HEK293 (cell line): ENCODE measurements at regions not wholly inside any gene's neighbourhood (a gene's known extent, or its start where the extent isn't known, plus 50 kb on each side); places are given as distances from the start of the nearest gene placed in this dataset.
A peak's percentile ranks its signal among the peaks of the same experiment; 100 is the strongest.

Experiments
- CTCF ChIA-PET: fragments of 350-600 bp; formaldehyde crosslinking; extraction: SDS; loops from one replicate; lab custom pipeline; 2021; ENCODE audit warnings: antibody characterized with exemption; lab: Yijun Ruan, JAX
- POLR2A ChIA-PET: fragments of 300-600 bp; formaldehyde crosslinking; extraction: SDS; loops from one replicate; lab custom pipeline; 2020; ENCODE audit warnings: antibody characterized with exemption, inconsistent platforms; lab: Yijun Ruan, JAX
- H3K27ac ChIP-seq: fragments of 200-500 bp; sonication (Bioruptor generic); 2 replicates; pipeline ENCODE4 v1.5.1; 2014; ENCODE audit warnings: low read depth, low read length, control low read depth, inconsistent platforms; ENCODE audit errors: extremely low read depth
- H3K36me3 ChIP-seq, 2 experiments: fragments of 200-500 bp in 1 of 2; sonication (Bioruptor generic) in 1 of 2; 1 replicate in 1 of 2; 2 replicates in 1 of 2; pipeline ENCODE4 v1.5.1; 2014 to 2017; ENCODE audit warnings: inconsistent platforms in 2 of 2, low read length in 2 of 2; ENCODE audit not compliant: control insufficient read depth in 2 of 2, insufficient read depth in 1 of 2
- H3K4me1 ChIP-seq: fragments of 200-500 bp; sonication (Bioruptor generic); 2 replicates; pipeline ENCODE4 v1.5.1; 2014; ENCODE audit warnings: mild to moderate bottlenecking, low read length, inconsistent platforms; ENCODE audit not compliant: control insufficient read depth, insufficient read depth
- H3K4me3 ChIP-seq: 2 replicates; pipeline ENCODE4 v1.5.1; 2011; ENCODE audit warnings: low read depth, mild to moderate bottlenecking, control low read depth, low read length, moderate library complexity
- H3K9me3 ChIP-seq: fragments of 200-500 bp; sonication (Bioruptor generic); 2 replicates; pipeline ENCODE4 v1.5.1; 2014; ENCODE audit warnings: low read depth, low read length, inconsistent platforms; ENCODE audit not compliant: control insufficient read depth, insufficient read depth
- OVOL3 ChIP-seq: fragments of 450-650 bp; formaldehyde crosslinking; IDR thresholded peaks from 2 replicates; pipeline ENCODE4 v1.5.1; 2016; ENCODE audit warnings: missing biosample characterization, missing genetic modification characterization
- TRIM28 ChIP-seq: IDR thresholded peaks from 2 replicates; pipeline ENCODE4 v1.6.1; 2011; ENCODE audit warnings: low read length, control low read depth, borderline replicate concordance
- ZFP3 ChIP-seq: fragments of 450-650 bp; formaldehyde crosslinking; IDR thresholded peaks from 2 replicates; pipeline ENCODE4 v1.5.1; 2016; ENCODE audit warnings: low read depth, missing biosample characterization, missing genetic modification characterization
- ZFP69B ChIP-seq: fragments of 450-650 bp; formaldehyde crosslinking; IDR thresholded peaks from 2 replicates; pipeline ENCODE4 v1.5.1; 2016; ENCODE audit warnings: missing biosample characterization, missing genetic modification characterization
- ZNF133 ChIP-seq: fragments of 450-650 bp; formaldehyde crosslinking; IDR thresholded peaks from 2 replicates; pipeline ENCODE4 v1.5.1; 2016; ENCODE audit warnings: missing biosample characterization, missing genetic modification characterization
- ZNF146 ChIP-seq: fragments of 450-650 bp; formaldehyde crosslinking; IDR thresholded peaks from 2 replicates; pipeline ENCODE4 v1.5.1; 2016; ENCODE audit warnings: missing biosample characterization, missing genetic modification characterization
- ZNF174 ChIP-seq: fragments of 450-650 bp; formaldehyde crosslinking; IDR thresholded peaks from 2 replicates; pipeline ENCODE4 v1.5.0; 2017; ENCODE audit warnings: missing biosample characterization, mild to moderate bottlenecking, missing genetic modification characterization
- ZNF184 ChIP-seq: fragments of 450-650 bp; IDR thresholded peaks from 2 replicates; pipeline ENCODE4 v1.5.1; 2018; ENCODE audit warnings: missing biosample characterization, mild to moderate bottlenecking, missing genetic modification characterization
- ZNF350 ChIP-seq: fragments of 450-650 bp; formaldehyde crosslinking; IDR thresholded peaks from 2 replicates; pipeline ENCODE4 v1.5.0; 2017; ENCODE audit warnings: missing biosample characterization, mild to moderate bottlenecking, missing genetic modification characterization
- ZNF391 ChIP-seq: fragments of 450-650 bp; formaldehyde crosslinking; IDR thresholded peaks from 2 replicates; pipeline ENCODE4 v1.5.1; 2016; ENCODE audit warnings: low read depth, missing biosample characterization, missing genetic modification characterization, borderline replicate concordance
- ZNF521 ChIP-seq: fragments of 450-650 bp; formaldehyde crosslinking; IDR thresholded peaks from 2 replicates; pipeline ENCODE4 v1.5.1; 2017; ENCODE audit warnings: missing biosample characterization, mild to moderate bottlenecking, missing genetic modification characterization
- ZNF623 ChIP-seq: fragments of 450-650 bp; formaldehyde crosslinking; IDR thresholded peaks from 2 replicates; pipeline ENCODE4 v1.5.1; 2016; ENCODE audit warnings: missing biosample characterization, missing genetic modification characterization
- ZNF624 ChIP-seq: fragments of 450-650 bp; formaldehyde crosslinking; IDR thresholded peaks from 2 replicates; pipeline ENCODE4 v1.5.1; 2017; ENCODE audit warnings: missing biosample characterization, missing genetic modification characterization
- TF ChIP-seq, protein P1 (sequence below): fragments of 450-650 bp; formaldehyde crosslinking; IDR thresholded peaks from 2 replicates; pipeline ENCODE4 v1.5.1; 2017; ENCODE audit warnings: missing biosample characterization, missing genetic modification characterization
- TF ChIP-seq, protein P2 (sequence below): fragments of 450-650 bp; formaldehyde crosslinking; conservative IDR thresholded peaks from 2 replicates; pipeline ENCODE4 v1.5.1; 2016; ENCODE audit warnings: low read depth, missing biosample characterization, missing genetic modification characterization
- TF ChIP-seq, protein P3 (sequence below): IDR thresholded peaks from 2 replicates; pipeline ENCODE4 v1.6.1; 2011; ENCODE audit warnings: mild to moderate bottlenecking, low read depth, low read length, borderline replicate concordance

DNA sequence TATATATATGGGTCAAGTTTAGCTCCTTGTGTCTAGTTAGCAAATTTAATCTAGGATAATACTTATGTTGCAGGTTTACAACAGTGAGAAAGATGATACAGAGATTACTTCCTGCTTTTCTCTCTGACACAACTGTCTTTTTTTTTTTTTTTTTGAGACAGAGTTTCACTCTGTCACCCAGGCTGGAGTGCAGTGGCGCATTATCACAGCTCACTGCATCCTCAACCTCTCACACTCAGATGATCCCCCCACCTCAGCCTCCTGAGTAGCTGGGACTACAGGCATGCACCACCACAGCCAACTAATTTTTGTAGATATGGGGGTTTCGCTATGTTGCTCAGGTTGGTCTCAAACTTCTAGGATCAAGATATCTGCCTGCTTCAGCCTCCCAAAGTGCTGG lies 706.9 kb upstream of the SOX9 start (continued):
- TF ChIP-seq ZNF174 (tag by site-specific recombination) (no peak), ZNF521 (tag by site-specific recombination) (no peak), OVOL3 (tag by site-specific recombination) (no peak), ZNF133 (tag by site-specific recombination) (no peak), ZNF623 (no peak), ZNF146 (no peak), ZFP69B (tag by site-specific recombination) (no peak)
- TF ChIP-seq, protein P1, sequence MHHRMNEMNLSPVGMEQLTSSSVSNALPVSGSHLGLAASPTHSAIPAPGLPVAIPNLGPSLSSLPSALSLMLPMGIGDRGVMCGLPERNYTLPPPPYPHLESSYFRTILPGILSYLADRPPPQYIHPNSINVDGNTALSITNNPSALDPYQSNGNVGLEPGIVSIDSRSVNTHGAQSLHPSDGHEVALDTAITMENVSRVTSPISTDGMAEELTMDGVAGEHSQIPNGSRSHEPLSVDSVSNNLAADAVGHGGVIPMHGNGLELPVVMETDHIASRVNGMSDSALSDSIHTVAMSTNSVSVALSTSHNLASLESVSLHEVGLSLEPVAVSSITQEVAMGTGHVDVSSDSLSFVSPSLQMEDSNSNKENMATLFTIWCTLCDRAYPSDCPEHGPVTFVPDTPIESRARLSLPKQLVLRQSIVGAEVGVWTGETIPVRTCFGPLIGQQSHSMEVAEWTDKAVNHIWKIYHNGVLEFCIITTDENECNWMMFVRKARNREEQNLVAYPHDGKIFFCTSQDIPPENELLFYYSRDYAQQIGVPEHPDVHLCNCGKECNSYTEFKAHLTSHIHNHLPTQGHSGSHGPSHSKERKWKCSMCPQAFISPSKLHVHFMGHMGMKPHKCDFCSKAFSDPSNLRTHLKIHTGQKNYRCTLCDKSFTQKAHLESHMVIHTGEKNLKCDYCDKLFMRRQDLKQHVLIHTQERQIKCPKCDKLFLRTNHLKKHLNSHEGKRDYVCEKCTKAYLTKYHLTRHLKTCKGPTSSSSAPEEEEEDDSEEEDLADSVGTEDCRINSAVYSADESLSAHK (tag by site-specific recombination): no peak
- TF ChIP-seq, protein P2, sequence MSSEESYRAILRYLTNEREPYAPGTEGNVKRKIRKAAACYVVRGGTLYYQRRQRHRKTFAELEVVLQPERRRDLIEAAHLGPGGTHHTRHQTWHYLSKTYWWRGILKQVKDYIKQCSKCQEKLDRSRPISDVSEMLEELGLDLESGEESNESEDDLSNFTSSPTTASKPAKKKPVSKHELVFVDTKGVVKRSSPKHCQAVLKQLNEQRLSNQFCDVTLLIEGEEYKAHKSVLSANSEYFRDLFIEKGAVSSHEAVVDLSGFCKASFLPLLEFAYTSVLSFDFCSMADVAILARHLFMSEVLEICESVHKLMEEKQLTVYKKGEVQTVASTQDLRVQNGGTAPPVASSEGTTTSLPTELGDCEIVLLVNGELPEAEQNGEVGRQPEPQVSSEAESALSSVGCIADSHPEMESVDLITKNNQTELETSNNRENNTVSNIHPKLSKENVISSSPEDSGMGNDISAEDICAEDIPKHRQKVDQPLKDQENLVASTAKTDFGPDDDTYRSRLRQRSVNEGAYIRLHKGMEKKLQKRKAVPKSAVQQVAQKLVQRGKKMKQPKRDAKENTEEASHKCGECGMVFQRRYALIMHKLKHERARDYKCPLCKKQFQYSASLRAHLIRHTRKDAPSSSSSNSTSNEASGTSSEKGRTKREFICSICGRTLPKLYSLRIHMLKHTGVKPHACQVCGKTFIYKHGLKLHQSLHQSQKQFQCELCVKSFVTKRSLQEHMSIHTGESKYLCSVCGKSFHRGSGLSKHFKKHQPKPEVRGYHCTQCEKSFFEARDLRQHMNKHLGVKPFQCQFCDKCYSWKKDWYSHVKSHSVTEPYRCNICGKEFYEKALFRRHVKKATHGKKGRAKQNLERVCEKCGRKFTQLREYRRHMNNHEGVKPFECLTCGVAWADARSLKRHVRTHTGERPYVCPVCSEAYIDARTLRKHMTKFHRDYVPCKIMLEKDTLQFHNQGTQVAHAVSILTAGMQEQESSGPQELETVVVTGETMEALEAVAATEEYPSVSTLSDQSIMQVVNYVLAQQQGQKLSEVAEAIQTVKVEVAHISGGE (tag by site-specific recombination): no peak

DNA sequence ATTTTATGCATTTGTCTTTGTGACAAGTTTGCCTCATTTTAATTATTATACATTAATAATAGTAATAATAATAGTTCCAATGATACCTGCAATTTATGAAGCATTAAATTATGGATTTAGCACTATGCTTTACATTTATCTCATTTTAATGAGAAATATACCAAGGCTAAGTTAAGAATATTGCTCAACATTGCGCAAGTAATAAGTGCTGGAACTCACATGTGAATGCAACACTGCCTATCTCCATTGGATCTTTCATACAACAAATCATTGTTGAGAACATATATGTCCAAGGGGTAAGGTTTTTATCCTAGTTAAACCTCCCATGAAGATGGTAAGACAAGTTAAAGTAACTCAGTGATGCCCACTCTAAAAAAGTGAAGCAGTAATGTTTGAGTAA lies 703.7 kb upstream of the SOX9 start:
- TF ChIP-seq ZFP3 (tag by site-specific recombination): no peak
- TF ChIP-seq ZNF391 (tag by site-specific recombination): no peak
- TF ChIP-seq, protein P3, sequence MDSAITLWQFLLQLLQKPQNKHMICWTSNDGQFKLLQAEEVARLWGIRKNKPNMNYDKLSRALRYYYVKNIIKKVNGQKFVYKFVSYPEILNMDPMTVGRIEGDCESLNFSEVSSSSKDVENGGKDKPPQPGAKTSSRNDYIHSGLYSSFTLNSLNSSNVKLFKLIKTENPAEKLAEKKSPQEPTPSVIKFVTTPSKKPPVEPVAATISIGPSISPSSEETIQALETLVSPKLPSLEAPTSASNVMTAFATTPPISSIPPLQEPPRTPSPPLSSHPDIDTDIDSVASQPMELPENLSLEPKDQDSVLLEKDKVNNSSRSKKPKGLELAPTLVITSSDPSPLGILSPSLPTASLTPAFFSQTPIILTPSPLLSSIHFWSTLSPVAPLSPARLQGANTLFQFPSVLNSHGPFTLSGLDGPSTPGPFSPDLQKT: no peak
- TF ChIP-seq, all 188 proteins: peak for 0
- H3K4me3 ChIP-seq: no peak overlapping the region
- H3K9me3 ChIP-seq: 0 out of 2 replicates have a peak, but pooled peaks cover 2% of the 10 kb centered on the region
- ChIA-PET CTCF (interaction anchor here (0.9 kb wide), 1 partner anchor 43 kb away, joined by 3 read pairs; no protein-coding TSS in a partner anchor), POLR2A (no interaction called here)
- H3K4me1 ChIP-seq: no peaks in the 10 kb centered on the region
- no peak overlapping the region for H3K27ac ChIP-seq
- H3K36me3 ChIP-seq: no peaks in the 10 kb centered on the region

DNA sequence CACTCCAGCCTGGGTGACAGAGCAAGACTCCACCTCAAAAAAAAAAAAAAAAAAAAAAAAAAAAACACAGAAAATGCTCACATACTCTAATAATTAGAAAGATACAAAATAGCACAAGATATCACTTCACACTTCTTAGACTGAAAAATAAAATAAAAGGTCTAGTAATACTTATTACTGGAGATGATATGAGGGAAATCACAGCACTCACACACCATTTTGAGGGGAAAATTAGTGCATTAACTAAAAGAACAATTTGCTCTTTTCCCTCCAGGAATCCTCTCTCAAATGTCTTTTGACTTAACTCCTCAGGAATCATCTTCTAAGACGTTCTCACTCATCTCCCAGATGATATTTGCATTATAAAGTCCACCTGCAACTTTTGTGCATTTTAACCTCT lies 697.9 kb upstream of the SOX9 start:
- CTCF ChIA-PET: no interaction called here
- TF ChIP-seq ZNF184: peak; percentile 95
- no peak for TF ChIP-seq ZNF624 (tag by site-specific recombination)
- TF ChIP-seq ZNF350 (tag by site-specific recombination): no peak
- no peak for TF ChIP-seq TRIM28
- TF ChIP-seq, all 188 proteins: peak for 1
- Histone ChIP-seq H3K9me3 (peaks cover 2% of the 10 kb centered on the region; the same call in 1 of the 2 replicates), H3K4me1 (no peaks in the 10 kb centered on the region; the same call in 1 of the 2 replicates), H3K36me3 (no peaks in the 10 kb centered on the region), H3K27ac (no peak overlapping the region), H3K4me3 (no peak overlapping the region)
- POLR2A ChIA-PET: no interaction called here
